ENCODE measurements at regions not wholly inside any gene's neighbourhood (a gene's known extent, or its start where the extent isn't known, plus 50 kb on each side); places are given as distances from the start of the nearest gene placed in this dataset.

DNA sequence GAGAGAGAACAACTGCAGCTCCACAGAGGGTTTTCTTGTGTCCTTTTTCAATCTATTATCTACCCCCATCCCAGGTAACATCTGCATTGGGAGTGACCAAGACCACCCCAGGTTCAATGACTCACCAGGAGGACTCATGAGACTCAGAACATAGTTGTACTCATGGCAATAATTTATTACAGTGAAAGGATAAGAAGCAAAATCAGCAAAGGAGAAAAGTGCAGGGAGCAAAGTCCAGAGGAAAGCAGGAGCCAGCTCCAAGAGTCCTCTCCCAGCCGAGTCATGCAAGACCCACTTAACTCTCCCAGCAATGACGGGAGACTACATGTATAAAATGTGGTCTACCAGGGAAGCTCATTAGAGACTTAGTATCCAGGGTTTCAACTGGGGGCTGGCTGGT is 129.5 kb upstream of the RBPJ start:
- intact Hi-C loops (cut with micrococcal nuclease), result no loop called here
- Mint-ChIP-seq H3K27ac (no peak overlapping the region), H3K4me1 (peaks cover 6% of the 10 kb centered on the region)

DNA sequence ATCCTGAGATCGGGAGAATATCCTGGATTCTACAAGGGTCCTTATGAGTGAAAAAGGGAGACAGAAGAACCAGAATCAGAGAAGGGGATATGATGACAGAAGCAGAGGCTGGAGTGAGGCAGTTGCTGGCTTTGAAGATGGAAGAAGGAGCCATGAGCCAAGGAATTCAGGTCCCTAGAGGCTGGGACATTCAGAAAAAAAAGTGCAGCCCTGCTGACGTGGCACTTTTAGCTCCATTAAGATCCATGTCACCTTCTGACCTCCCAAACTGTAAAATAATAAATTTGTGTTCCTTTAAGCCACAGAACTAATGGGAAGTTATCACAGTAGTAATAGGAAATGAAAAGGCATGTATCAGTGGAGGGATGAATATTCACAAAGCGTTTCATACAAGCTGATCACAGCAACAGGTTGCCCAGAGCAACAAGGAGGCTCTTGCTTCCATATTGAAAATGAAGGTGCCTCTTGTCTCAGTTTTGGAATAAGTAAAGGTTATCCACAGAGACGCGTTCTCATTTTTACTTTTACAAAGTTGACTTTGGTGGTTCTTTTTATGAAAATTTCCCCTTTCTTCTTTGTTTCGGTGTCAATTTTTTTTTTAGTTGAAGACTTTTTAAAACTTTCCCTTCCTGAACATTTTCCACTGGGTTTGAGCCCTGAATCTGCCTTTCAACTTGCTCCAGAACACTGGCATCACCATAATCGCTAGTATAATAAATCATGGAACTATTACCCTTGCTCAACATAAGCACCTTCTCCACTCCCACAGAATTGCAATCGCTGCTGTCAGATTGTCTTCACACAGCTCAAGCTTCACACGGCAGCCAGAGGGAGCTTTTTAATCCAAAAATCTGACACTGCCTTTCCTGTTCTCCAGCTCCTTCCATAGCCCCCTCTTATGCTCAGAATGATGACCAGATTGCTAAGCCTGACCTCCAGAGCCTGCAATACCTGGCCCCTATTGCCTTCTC is 127.6 kb upstream of the RBPJ start:
- H3K9me3 ChIP-seq (replicated peaks in 1 of 2; ENCODE audit: control insufficient read depth in 1 of 2, insufficient read depth in 1 of 2, low read length in 2 of 2), result no peaks in the 10 kb centered on the region
- WGBS (ENCODE audit: insufficient coverage), result 82% methylated on average over 5 of the region's 9 CpGs
- peaks cover 6 to 11% (median 7%) of the 10 kb centered on the region in 3 donors for H3K27me3 Mint-ChIP-seq (ENCODE audit: low read depth in 3 of 3)
- H3K79me2 ChIP-seq (ENCODE audit: insufficient read depth, low read length), result no peaks in the 10 kb centered on the region
- no peaks in the 10 kb centered on the region for H3K36me3 ChIP-seq (replicated peaks in 1 of 2; ENCODE audit: control insufficient read depth in 1 of 2, insufficient read depth in 2 of 2, low read length in 2 of 2)
- H3K4me3 Mint-ChIP-seq, result peak overlapping the region in 1 of 2 donors; percentile 51
- H3K27ac ChIP-seq (ENCODE audit: low read depth in 1 of 2, low read length in 2 of 2), result no peak overlapping the region
- H2AFZ ChIP-seq (ENCODE audit: insufficient read depth, low read depth, low read length, poor library complexity, severe bottlenecking), result no peak overlapping the region
- H3K9me3 Mint-ChIP-seq, result peaks cover 0 to 1% (median 0%) of the 10 kb centered on the region in 7 donors
- intact Hi-C loops (cut with micrococcal nuclease), result no loop called here
- peaks cover 18% of the 10 kb centered on the region for H3K4me1 Mint-ChIP-seq
- H3K27ac Mint-ChIP-seq, result no peak overlapping the region
- no peak for DNase-seq
- H3K4me2 ChIP-seq (replicated peaks; ENCODE audit: extremely low read depth, low read length, poor library complexity, severe bottlenecking), result no peak overlapping the region
- no peaks in the 10 kb centered on the region for H3K36me3 Mint-ChIP-seq
- TF ChIP-seq, protein P1, sequence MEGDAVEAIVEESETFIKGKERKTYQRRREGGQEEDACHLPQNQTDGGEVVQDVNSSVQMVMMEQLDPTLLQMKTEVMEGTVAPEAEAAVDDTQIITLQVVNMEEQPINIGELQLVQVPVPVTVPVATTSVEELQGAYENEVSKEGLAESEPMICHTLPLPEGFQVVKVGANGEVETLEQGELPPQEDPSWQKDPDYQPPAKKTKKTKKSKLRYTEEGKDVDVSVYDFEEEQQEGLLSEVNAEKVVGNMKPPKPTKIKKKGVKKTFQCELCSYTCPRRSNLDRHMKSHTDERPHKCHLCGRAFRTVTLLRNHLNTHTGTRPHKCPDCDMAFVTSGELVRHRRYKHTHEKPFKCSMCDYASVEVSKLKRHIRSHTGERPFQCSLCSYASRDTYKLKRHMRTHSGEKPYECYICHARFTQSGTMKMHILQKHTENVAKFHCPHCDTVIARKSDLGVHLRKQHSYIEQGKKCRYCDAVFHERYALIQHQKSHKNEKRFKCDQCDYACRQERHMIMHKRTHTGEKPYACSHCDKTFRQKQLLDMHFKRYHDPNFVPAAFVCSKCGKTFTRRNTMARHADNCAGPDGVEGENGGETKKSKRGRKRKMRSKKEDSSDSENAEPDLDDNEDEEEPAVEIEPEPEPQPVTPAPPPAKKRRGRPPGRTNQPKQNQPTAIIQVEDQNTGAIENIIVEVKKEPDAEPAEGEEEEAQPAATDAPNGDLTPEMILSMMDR (IDR thresholded peaks at IDR 0.05), result no peak
- H4K20me1 ChIP-seq (ENCODE audit: insufficient read depth, low read length), result no peaks in the 10 kb centered on the region
- no peak overlapping the region for H3K4me3 ChIP-seq (replicated peaks in 1 of 3; ENCODE audit: low read depth in 2 of 3, low read length in 3 of 3)
- no peak overlapping the region for H3K9ac ChIP-seq (ENCODE audit: insufficient read depth, low read length, poor library complexity, severe bottlenecking)
- H3K4me1 ChIP-seq (ENCODE audit: control insufficient read depth in 1 of 2, insufficient read depth in 2 of 2, low read length in 2 of 2), result peaks cover 14 to 17% of the 10 kb centered on the region in 2 donors
- H3K27me3 ChIP-seq (ENCODE audit: control insufficient read depth in 2 of 2, insufficient read depth in 2 of 2, low read length in 2 of 2), result peaks cover 0 to 3% of the 10 kb centered on the region in 2 donors

More for the DNA sequence above, 129.5 kb upstream of the RBPJ start:
- Histone ChIP-seq H4K20me1 (ENCODE audit: insufficient read depth, low read length) (no peaks in the 10 kb centered on the region), H3K79me2 (ENCODE audit: insufficient read depth, low read length) (no peaks in the 10 kb centered on the region), H3K9me3 (replicated peaks in 1 of 2; ENCODE audit: control insufficient read depth in 1 of 2, insufficient read depth in 1 of 2, low read length in 2 of 2) (no peaks in the 10 kb centered on the region), H3K9ac (ENCODE audit: insufficient read depth, low read length, poor library complexity, severe bottlenecking) (no peak overlapping the region), H3K4me3 (replicated peaks in 1 of 3; ENCODE audit: low read depth in 2 of 3, low read length in 3 of 3) (no peak overlapping the region), H3K4me1 (ENCODE audit: control insufficient read depth in 1 of 2, insufficient read depth in 2 of 2, low read length in 2 of 2) (no peaks in the 10 kb centered on the region), H2AFZ (ENCODE audit: insufficient read depth, low read depth, low read length, poor library complexity, severe bottlenecking) (no peak overlapping the region), H3K4me2 (replicated peaks; ENCODE audit: extremely low read depth, low read length, poor library complexity, severe bottlenecking) (no peak overlapping the region), H3K36me3 (replicated peaks in 1 of 2; ENCODE audit: control insufficient read depth in 1 of 2, insufficient read depth in 2 of 2, low read length in 2 of 2) (no peaks in the 10 kb centered on the region), H3K27ac (ENCODE audit: low read depth in 1 of 2, low read length in 2 of 2) (no peak overlapping the region), H3K27me3 (ENCODE audit: control insufficient read depth in 2 of 2, insufficient read depth in 2 of 2, low read length in 2 of 2) (peaks cover 0 to 3% of the 10 kb centered on the region in 2 donors)
- Mint-ChIP-seq H3K9me3 (peaks cover 0 to 1% (median 0%) of the 10 kb centered on the region in 7 donors), H3K4me3 (no peak overlapping the region), H3K27me3 (ENCODE audit: low read depth in 3 of 3) (peaks cover 7 to 11% (median 8%) of the 10 kb centered on the region in 3 donors), H3K36me3 (no peaks in the 10 kb centered on the region)
- no CpG with 5 or more reads among the region's 2 CpGs for WGBS (ENCODE audit: insufficient coverage)
- TF ChIP-seq, protein P1 (IDR thresholded peaks at IDR 0.05), result no peak
- no peak for DNase-seq

Measured in CD14-positive monocyte (primary cell).